GM19452 (cell line): ENCODE measurements at regions not wholly inside any gene's neighbourhood (a gene's known extent, or its start where the extent isn't known, plus 50 kb on each side); places are given as distances from the start of the nearest gene placed in this dataset.

Experiments
- ATAC-seq: cut with Tn5 transposase; IDR thresholded peaks from one replicate; pipeline ENCODE4 v1.9.1; 2021; ENCODE audit not compliant: unreplicated experiment

- ATAC-seq: no peak
These were observed 484.9 kb downstream of the METTL4 start for GRCh38 chr18:2086439-2086838.

GRCh38 chr18:2087877-2088673, 483.2 kb downstream of the METTL4 start:
- ATAC-seq: no peak

- ATAC-seq: no peak
These were observed 481.9 kb downstream of the METTL4 start for GRCh38 chr18:2089396-2089795.

- ATAC-seq: no peak
These were observed 479.4 kb downstream of the METTL4 start for GRCh38 chr18:2091937-2092336.

GRCh38 chr18:2096551-2096950, 474.8 kb downstream of the METTL4 start:
- ATAC-seq: no peak

GRCh38 chr18:2100694-2101213, 470.6 kb downstream of the METTL4 start:
- no peak for ATAC-seq

GRCh38 chr18:2102022-2102421, 469.3 kb downstream of the METTL4 start:
- ATAC-seq: no peak

- no peak for ATAC-seq
These were observed 468.0 kb downstream of the METTL4 start for GRCh38 chr18:2103299-2103698.

- peak; percentile 74 for ATAC-seq
These were observed 466.5 kb downstream of the METTL4 start for GRCh38 chr18:2104620-2105462.

GRCh38 chr18:2108591-2108990, 462.7 kb downstream of the METTL4 start:
- ATAC-seq: no peak

GRCh38 chr18:2111456-2111855, 459.8 kb downstream of the METTL4 start:
- ATAC-seq: no peak

GRCh38 chr18:2112435-2113045, 458.8 kb downstream of the METTL4 start:
- no peak for ATAC-seq

GRCh38 chr18:2114289-2114688, 457.0 kb downstream of the METTL4 start:
- no peak for ATAC-seq

GRCh38 chr18:2114765-2115164, 456.5 kb downstream of the METTL4 start:
- no peak for ATAC-seq

GRCh38 chr18:2121224-2121623, 450.1 kb downstream of the METTL4 start:
- no peak for ATAC-seq

GRCh38 chr18:2123077-2123476, 448.2 kb downstream of the METTL4 start:
- ATAC-seq: no peak

- no peak for ATAC-seq
These were observed 436.9 kb downstream of the METTL4 start for GRCh38 chr18:2134364-2134763.

- ATAC-seq: no peak
These were observed 436.0 kb downstream of the METTL4 start for GRCh38 chr18:2135309-2135708.

- no peak for ATAC-seq
These were observed 432.8 kb downstream of the METTL4 start for GRCh38 chr18:2138552-2138951.

GRCh38 chr18:2139691-2140090, 431.6 kb downstream of the METTL4 start:
- no peak for ATAC-seq

- ATAC-seq: no peak
These were observed 427.7 kb downstream of the METTL4 start for GRCh38 chr18:2143636-2144035.
